Superior temporal gyrus (tissue), 1 donor: ENCODE measurements at regions not wholly inside any gene's neighbourhood (a gene's known extent, or its start where the extent isn't known, plus 50 kb on each side); places are given as distances from the start of the nearest gene placed in this dataset.

Experiments used
- DNase-seq: peaks from one replicate; pipeline ENCODE4 v3.0.0-alpha.2; 2016; ENCODE audit errors: extremely low spot score

DNA sequence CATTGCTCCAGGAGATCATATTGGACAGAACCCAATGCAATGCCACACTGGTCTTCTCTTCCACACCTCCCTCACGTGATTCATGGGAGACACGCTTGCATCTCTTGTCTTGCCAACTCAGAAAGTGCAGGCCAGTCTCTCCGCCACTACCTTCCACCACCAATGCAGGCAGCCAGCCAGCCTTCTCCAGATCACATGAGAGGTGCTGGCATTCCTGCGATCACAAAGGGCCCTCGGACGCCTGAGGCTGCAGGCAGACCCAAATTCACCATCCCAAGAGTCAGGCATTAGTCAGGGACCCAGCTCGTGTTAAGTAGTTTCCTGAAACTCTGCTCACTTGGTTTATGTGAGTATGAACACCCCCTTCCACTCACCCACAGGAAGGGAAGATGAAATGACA, 437.0 kb upstream of the ETAA1 start:
- no peak for DNase-seq

DNA sequence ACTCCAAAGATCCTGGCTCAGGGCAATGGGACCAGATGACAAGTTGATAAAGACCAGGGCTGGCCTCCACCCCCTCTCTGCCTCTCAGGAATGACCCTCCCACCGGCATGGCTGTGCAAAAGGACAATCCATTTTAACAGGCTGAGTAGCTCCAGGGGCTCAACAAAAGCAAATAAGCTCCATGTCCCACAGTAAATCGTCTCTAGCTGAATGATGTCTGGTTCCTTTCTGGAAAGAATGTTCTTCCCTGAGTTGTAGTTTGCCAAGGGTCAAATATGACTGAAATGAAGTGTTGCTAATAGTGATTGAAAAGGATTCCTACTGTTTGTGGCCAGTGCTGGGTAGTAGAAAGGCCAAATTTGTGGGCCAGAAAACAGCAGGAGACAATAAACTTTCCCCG, 434.4 kb upstream of the ETAA1 start:
- DNase-seq = no peak

DNA sequence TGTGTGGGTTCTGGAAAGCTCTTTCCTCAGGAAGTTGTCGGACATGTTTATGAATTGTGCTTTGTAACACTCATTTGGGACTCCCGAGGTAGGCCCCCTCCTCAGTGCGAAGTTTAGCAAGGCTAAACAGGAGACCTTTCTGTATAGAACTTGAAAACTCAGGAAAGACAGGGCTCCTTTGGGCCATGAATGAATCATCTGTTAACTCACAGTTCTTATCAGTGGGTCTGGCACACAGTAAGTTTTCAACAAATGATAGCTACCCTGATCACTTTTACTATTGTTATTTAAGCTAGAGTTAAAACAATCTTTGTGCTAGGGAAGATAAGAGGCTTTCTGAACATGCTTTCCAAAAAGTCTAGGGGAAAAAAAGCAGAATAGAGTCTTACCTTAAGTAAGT, 430.5 kb upstream of the ETAA1 start:
- DNase-seq = no peak

DNA sequence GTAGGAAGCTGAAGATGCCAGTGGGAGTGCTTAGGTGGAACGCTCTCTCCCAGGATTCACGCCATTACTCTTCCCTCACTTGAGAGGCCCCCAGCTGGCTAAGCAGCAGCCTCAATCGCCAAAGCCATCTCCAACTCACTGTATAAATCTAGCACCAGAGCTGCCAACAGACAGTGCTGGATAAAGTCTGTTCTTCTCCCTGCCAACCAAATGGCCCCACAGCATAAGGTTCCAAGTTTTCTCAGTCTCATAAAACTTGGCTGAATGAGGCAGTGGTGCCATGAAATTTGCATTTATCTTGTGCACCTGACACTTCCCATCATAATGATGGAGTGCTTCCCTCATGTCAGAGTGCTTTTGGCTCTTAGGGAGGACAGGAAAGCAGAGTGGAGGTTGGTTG, 428.2 kb upstream of the ETAA1 start:
- DNase-seq = no peak

DNA sequence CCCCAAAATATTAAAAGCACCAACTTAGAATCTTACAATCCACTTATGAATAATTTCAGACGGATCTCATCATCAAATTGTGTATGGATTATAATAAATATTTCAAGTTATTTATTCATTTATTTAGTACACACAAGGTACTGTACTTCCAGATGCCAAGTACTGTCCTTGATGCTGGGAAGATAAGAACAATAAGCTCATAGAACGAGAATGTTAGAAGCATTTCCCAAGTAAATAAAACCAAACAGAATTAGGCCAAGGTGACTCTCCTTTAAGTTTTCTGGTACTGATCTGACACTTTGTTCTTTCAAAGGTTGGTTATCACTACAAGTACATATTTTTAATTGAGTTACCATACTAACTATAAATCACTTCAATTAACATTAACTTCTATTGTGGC, 416.1 kb upstream of the ETAA1 start:
- DNase-seq = no peak

DNA sequence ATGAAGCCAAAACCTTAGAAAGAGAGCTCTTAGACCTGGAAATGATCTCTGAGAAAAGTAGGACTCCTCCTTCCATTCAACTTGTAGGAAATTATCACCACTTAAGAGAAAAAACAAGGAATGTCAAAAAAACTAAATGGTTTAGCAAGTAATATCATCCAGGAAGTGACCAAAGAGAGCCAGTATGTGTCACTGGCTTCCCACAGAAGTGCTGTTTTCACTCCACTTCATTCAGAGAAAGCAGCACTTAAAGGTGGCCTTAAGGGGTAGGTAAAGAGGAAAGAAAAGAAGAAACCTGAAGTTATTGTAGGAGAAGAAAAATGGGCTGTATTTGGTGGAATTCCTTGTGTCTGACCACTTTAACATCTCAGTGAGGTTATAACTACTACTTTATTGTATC, 414.4 kb upstream of the ETAA1 start:
- no peak for DNase-seq

DNA sequence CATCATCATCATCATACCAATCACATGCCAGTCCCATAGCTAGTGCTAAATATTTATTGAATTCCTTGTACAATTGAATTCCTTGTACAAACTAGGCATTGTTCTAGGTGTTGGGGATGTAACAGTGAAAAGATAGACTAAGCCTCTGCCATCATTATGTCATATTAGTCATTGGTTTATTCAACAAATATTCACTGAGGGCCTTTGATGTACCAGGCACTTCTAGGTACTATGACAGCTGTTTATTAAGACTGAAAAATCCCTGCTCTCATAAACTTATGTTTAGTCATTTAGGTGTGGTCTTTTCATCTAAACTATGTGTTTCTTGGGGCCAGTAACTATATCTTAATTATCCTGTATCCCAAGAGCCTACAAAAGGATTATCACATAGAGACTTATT, 412.3 kb upstream of the ETAA1 start:
- DNase-seq = no peak

DNA sequence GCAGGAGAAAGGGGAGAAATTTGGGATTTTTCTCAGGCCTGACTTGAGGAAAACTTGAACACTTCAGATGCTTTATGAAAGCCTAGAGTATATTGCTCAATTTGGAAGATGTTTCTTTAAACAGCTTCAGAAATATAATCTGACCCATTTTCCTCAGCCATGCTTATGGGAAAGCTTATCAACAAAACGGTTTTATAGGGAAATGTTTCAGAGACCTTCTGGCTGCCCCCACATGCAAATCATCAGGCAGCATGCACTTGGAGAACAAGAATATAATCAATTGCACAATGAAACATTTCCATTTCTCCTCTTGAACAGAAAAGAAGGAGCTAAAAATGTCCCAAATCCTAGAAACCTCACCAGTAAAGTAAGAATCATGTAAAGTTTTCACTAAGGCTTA, 411.2 kb upstream of the ETAA1 start:
- DNase-seq = no peak

DNA sequence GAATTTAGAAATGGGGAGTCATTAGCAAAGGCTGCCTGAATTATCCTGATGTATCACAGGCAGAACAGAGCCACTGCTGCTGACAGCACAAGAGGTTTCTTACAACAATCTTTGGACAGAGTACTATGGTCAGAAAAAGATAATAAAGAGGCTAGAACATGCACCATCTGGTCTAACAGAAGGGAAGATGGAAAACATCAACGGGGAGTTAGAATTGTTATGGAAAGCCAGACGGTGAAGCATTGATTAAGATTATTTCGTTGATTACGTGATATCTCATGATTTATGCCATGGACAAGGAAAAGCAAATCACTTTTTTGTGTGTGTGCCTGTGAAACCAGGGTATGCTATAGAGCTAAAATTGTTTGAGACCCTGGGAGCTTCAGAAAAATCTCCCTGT, 409.4 kb upstream of the ETAA1 start:
- DNase-seq = no peak

DNA sequence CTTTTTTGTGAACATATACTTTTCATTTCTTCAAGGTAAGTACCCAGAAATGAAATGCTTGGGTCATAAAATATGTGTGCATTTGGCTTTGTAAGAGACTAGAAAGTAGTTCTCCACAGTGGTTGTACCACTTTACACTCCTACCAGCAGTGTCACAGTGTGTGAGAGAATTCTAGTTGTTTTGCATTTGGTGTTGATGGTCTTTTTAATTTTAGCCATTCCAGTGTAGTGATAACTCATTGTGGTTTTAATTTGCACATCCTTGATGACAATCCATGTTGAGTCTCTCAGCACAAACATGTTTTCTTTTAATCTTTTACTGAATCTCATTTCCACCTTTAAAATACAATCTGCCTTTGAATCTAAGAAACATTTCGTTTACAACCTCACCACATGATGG, 402.5 kb upstream of the ETAA1 start:
- no peak for DNase-seq

DNA sequence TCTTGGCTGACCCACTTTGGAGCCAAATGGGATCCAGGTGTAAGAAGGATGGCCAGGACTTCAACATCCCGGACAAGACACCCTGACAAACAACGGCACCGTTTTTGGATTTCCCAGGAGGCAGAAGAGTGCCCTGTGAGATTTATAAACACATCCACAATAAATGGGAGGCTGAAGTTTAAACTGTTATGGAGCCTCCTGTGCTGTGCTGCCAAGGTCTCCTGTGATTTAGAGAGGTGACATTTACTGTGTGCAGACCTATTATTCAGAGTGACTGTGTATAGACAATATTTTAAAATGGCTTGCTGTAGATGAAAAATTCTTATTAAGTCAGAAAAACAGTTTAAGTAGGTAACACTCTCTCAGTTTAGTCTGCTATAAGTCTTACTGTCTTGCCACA, 401.5 kb upstream of the ETAA1 start:
- no peak for DNase-seq

DNA sequence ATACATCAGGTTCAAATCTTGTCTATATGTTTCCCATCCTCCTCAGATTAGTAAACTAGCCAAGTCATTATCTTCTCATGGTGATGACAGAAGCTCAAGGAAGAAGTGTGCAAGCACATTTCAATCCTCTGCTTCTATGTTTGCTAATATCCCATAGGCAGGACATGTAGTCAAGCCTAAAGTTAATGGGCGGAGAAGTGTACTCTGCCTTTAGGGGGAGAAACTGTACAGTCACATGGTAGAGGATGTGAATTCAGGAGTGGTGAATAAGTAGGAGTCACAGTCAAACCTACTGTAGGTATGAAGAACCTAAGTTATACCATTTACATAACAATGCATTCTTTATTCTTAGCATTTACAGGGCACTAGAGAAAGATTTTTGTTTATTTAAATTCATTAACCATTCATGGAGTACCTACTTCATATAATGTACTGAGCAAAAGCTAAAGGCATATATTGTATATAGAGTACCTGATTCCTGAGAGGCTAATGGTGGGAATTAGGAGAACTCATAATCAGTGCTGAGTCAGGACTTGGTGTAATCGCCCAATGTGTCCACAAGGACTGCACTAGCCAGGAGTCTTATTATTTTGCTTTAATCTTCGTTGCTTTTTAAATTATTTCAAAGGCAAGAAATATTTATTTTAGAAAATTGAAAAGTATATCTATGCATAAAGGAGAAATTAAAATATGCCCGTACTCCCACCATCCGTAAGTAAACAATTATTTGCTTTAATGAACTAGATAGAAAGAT, 394.3 kb upstream of the ETAA1 start:
- DNase-seq = no peak

DNA sequence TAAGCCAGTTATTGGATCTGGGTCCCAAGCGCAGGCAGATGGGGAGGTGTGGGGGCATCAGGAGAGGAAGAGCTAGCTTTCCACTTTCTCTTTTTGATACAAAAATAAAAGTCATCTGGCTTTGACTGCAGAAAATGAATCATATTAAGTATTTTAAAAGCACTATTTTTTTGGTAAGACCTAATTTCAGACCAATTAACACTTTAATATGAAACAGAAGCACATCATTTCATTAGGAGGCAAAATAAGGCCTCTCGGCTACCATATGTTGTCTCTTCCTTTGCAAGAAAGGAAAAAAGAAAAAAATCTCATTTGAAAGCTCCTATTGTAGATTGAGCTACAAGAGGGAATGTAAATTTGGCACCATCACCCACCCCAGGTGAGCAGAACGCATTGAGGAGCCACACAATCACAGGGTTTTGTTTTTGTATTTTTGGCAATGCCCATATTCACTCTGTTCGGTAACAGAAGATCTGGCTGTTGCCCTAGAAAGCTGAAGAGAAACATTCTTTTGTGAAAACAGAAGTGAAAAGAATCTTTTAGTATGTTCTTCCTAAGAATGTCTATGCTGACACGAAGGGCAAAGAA, 390.7 kb upstream of the ETAA1 start:
- DNase-seq = no peak

DNA sequence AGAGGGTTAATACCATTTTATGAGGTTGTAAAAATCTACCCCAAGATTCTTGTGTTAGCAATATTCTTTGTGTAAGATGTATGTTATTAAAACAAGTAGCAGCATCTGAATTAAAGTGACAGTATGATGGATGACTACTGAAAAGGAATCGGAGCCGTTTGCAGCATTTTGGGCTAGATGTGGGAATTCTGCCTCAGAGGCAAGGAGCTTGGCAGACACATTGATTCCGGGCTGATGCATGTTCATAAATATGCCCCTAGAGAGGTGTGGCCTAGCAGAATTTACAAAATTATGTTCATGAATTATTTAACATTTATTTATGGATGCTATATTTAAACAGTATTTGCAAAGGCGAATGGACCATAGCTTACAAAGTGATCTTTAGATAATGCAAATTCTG, 389.0 kb upstream of the ETAA1 start:
- no peak for DNase-seq

DNA sequence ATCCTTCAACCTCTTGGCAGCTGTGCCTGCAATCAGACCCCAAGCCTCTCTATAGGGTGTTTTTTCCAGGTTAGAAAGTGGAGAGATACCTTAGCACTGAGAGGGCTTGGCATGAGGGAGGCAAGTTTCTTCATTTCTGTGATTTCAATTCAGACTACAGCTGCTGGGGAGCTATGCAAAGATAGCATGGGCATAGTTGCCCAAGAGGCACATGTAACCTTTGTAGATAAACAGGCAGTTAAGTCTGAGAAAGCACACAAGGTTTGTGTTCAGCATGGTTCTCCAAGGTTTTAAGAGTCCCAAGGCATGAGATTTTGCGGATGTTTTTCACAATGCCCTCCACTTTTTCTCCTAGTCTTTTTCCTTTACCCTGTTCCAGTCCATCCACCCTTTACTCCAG, 385.0 kb upstream of the ETAA1 start:
- DNase-seq = no peak

DNA sequence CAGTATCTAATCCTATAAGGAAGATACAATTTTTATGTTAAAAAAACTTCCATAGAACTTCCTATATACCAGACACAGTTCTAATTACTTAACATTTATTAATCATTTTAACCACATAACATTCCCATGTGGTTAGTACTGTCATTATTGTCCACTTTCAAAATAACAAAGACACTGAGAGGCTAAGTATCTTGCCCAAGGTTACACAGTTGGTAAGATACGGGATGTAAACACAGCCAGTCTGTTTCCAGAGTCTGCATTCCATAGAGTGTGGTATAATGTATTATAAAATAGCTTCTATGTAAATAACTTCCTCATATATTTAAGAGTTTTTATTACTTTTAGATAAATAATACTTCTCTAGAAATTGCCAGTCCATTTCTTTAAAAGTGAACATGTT, 383.3 kb upstream of the ETAA1 start:
- no peak for DNase-seq

DNA sequence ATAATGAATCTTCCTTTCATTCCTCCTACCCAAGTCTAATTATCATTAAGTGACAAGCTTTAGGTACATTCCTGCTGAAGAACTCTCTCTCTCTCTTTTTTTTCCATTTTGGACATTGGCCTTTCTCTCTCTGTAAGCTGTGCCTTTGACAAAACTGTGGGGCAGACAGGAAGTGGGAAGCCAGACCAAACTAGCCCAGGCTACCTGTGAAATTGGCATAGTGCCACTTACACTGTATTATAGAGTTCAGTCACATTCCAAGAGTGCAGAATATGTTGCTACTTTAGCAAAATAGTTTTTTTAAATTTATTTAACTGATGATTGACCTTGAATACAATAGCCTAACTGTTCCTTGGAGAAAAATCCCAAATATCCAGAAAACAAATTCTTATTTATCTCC, 381.5 kb upstream of the ETAA1 start:
- no peak for DNase-seq

DNA sequence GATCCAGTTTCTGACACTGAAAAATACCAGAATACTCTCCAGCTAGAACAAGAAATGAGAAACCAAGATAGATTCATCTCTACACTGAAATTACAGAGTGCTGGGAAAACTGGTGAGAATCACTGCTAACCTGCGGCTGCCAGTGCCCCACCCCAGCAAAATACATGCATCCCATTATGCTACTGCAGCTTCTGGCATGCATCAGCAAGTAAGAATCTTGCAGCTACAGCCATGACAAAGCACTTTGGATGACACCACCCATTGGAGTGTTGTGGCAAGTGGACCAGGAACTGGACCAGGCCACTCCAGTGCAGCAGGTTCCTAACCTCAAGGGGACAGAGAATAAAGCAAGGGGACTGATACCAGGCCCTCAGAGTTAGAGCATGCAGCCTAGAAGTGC, 378.8 kb upstream of the ETAA1 start:
- DNase-seq = no peak

DNA sequence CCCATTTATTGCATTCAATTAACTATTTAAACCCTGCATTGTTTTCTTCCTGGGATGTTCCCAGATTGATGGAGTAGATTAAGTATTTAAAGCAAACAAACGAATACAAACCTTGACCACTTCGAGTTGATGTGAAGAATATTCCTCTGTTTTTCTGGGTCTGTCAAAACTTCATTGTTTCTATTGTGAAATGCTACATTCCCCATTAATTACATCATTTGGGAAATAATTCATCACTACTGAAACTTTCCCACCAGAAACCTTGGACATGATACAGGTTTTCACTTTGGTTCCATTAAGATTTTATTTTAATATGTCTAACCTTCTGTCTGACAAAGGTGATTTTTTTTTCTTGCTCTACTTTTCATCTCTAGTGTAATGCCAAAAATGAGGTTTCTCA, 365.1 kb upstream of the ETAA1 start:
- no peak for DNase-seq

DNA sequence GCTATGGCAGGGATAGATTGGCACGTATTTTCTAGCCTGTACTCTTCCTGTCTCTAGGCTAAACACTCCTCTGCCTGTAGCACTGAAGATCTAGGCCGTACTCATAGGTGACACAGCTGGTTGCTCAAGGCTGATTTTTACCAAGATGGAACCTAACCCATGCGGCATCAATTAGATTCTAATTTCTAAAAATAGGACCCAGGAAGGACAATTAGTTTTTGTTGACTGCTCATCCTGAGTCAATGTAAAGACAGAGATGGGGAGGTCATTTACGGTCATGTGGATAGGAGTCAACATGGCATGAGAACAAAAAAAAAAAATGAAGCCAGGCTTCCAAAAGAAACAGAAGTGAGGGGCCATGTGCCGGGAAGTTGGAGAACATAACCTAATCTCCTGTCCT, 360.7 kb upstream of the ETAA1 start:
- no peak for DNase-seq

DNA sequence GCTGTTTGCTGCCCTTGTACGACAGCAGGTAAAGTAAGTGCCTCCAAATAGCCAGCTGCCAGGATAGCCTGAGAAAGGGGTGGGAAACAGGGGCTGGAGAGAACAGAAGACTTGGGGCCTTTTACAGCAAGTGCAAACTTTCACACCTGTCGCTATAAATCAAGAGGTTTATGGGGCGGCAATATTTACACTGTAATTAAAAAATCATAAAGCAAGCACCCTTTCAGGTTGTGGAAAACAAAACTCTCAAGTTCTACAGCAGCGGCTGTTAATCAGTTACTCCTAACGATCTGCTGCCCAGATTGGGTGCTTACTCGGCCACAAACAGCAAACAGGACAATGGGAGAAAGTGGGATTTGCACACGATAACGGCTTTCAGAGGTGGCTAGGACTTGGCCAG, 359.5 kb upstream of the ETAA1 start:
- DNase-seq = no peak

DNA sequence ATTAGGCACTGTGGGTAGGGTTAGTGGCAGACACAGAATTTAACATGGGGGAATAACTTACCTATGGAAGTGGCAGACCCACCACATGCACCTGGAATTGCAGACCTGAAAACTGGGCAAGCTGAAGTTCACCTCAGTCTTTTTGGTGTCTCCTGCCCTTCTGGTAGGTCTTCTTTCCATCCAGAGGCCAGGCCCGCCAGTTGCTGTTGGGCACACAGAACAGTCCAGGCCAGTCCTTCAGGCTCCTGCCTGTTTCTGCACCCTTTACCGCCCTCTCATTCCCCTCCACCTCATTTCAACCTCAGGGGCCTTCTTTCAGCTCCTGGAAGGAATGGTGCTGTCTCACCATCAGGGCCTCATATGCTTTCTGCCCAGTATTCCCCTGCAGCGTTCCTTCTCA, 358.9 kb upstream of the ETAA1 start:
- DNase-seq = no peak

DNA sequence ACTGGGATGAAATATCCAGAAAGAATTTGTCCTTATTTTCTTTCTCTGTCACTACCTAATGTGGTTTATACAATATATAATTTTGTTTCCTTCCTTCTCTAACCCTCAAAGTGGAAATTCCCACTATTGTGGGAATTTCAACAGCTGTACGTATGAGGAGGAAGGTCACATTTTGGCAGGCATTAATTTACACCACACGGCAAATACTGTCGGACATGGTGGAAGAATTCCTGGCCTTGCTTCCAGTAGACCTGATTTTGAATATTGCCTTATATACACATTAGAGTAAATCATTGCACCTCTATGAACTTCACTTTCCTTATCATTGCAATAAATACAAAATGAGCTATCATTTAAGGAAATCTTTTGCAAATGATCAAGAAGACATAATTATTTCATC, 358.1 kb upstream of the ETAA1 start:
- no peak for DNase-seq

DNA sequence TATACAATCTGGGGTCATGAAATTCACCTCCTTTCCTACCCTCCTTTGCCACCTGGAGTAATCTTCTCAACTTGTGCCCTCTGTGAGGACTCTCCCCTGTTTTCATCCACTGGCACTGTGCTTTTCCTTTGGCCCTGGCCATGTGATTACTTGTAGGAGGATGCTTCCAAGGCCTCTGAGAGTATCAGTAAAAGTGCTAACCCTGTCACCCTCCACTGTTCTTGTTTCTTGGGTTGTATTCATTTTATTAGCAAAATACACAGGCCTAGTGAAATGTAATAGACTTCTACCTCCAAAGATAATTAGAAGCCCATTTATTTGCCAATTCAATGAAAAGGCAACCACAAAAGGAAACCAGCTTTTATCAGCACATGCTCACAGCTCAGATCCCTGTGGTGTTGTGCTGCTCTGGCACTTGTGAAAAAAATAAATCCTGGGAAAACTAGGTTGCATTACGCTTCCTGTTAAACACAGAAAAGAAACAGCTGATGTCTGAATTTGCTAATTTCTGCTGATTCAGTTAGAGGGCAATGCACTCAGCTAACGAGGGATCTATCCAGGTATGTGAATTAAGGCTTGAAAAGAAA, 357.5 kb upstream of the ETAA1 start:
- no peak for DNase-seq
